Stimulated activated CD8-positive, alpha-beta memory T cell treated with anti-CD3 and anti-CD28 coated beads, Interleukin-7, amount 100 ng/mL, for 1 hour (primary cell): ENCODE measurements at regions not wholly inside any gene's neighbourhood (a gene's known extent, or its start where the extent isn't known, plus 50 kb on each side); places are given as distances from the start of the nearest gene placed in this dataset.
"Not testable (repeated sequence)": the region's sequence is repeated elsewhere in the genome, so short reads cannot be mapped to it uniquely, and the experiment has no call there.

Experiments
- DNase-seq, 2 donors: peaks; one replicate each; pipeline ENCODE4 v3.0.0-alpha.2; 2020; ENCODE audit warnings: low read depth in 2 of 2

DNA sequence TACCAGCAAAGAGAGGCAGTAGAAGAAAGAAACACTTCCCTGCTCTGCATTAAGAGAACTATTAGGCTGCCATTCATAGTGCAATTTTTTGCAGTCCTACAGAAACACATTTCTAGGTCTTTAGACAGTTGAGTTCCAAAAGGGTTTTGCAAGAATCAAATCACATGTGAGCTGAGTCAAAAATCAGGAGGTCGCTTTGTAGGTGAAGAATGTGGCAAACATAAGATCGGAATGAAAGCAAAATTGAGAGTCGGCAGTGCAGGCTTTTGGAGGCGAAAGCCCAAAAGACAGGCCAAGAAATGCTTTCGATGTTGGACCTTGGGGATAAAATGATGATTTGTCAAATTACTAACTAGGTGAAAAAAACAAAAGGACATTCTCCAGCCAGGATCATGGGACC lies 213.5 kb upstream of the NRIP1 start:
- DNase-seq: no peak

DNA sequence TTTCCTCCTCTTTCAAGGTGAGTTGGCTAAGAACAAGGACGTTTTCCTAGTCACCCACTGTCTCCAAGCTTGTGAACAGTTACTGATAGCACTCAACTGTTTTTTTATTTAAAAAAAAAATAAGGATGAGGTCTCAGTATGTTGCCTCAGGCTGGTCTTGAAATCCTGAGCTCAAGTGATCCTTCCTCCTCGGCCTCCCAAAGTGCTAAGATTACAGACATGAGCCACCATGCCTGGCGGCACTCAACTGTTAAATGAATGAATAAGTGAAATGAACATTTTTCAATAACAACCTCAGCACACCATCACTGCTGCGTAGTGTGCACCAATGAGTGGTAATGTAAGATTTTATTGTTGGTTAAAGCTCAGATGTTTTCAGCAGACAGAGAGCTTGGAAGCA lies 214.1 kb upstream of the NRIP1 start:
- no peak for DNase-seq

DNA sequence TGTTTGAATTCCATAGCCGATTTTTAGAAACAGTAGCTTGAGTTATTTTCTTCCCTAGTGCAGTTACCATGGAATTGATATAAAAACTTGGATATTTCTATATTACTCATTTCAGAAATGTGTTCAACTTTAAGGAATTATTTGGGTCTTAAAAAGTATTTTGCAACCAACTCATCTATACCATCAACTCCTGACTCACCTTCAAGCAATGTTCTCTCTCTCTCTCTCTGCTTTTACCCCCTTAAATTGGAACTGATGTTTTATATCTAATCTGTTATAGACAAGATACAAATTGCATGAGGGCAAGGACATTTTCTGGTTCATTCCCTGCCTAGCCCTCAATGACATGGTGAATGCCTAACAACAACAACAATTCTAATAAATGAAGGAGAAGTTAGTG lies 214.7 kb upstream of the NRIP1 start:
- no peak for DNase-seq

- no peak for DNase-seq
Observed at GRCh38 chr21:15281714-15282113, 216.9 kb upstream of the NRIP1 start.

DNA sequence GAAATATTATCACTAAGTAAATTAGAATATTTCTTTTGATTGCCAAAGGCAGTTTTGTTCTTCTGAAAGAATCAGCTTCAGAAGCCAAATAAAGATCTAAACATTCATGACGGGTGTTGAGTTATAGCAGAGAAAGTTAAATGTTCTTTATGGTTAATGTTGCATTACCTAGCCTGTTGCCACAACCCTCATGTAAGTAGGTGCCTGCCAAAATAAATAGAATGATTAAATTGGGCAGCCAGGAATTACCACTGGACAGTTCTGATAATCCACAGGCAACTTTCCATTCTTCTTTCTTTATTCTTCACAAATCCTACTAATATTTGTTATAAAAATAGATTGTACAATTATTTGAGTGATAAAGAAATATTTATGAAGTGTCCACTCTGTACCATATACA lies 217.9 kb upstream of the NRIP1 start:
- no peak for DNase-seq

GRCh38 chr21:15283138-15283537 lies 218.3 kb upstream of the NRIP1 start:
- DNase-seq: no peak

DNA sequence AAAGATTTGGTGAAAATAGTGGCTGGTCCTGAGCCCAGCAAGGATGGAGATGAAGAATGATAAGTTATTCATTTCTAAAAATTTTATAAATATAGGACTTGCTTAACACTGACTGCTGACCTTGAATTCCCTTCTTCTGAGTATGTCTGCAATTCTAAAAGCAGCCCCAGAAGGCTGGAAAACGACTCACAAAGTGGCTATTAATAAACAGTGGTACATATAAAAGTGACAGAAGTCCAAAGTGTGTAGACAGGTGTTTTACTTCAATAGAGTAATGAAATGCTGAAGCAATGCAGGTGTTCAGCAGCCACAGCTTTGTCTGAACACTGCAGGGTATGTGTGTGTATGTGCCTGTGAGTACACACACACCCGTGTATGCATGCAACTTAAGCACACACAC lies 219.0 kb upstream of the NRIP1 start:
- DNase-seq: no peak

DNA sequence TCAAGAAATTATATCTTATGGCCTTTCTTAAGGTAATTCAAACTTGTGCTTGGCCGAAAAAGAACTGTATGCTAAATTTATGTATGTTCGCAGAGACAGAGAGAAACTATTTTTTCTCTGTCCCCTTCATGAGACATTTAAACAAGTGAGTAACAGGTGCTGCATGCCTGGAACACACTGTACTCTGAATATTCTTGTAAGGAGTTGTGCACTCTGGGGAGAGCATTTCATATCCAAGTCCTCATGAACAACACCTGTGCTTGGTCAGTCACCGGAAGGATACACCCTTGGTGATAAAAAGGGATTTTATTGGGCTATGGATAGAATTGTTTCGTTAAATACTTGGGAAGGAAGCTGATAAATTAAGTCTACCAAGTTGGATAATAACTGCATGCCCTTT lies 220.8 kb upstream of the NRIP1 start:
- DNase-seq: no peak

GRCh38 chr21:15289246-15289645 lies 224.4 kb upstream of the NRIP1 start:
- DNase-seq: no peak

DNA sequence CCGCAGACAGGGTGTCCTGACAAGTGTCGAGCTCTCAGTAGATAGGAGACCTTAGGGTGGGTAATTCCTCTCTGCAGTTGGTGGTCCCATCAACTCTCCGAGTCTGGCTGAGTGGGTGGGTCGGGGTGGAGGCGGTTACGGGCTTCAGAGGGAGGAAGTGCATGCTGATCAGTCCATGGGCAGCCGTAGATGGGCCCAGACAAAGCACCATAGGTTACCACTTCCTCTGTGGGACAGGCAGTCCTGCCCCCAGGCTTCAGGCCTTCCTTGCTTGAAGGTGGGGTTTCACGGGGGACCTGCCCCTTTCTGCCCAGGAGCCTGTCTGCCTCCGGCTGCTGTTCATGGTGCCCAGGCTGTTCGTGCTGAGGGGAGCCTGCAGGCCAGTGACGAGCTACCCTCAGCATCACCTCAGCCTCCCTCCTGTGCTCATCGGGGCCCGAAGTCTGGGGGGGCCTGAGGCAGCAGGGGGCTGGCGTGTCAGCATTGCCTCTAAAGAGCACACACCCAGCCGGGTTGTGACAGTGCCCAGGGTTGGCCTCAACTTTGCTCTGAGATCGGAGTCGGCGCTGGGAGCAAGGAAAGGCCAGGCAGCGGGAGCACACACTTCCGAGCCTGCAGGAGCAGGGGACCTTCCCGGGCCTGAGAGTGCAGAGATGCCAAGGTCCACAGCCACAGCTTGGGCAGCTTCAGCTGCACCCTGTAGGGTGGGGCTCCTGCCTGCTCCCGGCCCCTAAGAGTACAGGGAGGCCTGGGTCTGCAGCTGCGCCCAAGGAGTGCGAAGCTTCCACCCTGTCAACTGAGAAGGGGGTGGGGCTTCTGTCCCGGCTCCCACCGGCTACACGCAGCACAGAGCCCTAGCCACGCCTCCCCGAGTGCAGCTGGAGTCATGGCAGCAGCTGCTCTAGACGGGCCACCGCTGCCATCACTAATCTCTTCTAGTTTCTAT lies 225.4 kb upstream of the NRIP1 start:
- DNase-seq: no peak

GRCh38 chr21:15291621-15292266 lies 226.9 kb upstream of the NRIP1 start:
- DNase-seq: no peak

- DNase-seq: no peak
Observed at GRCh38 chr21:15293240-15293639, 228.4 kb upstream of the NRIP1 start.

- no peak for DNase-seq
Observed at GRCh38 chr21:15295875-15296274, 231.1 kb upstream of the NRIP1 start.

- no peak for DNase-seq
Observed at GRCh38 chr21:15297824-15298223, 233.0 kb upstream of the NRIP1 start.

DNA sequence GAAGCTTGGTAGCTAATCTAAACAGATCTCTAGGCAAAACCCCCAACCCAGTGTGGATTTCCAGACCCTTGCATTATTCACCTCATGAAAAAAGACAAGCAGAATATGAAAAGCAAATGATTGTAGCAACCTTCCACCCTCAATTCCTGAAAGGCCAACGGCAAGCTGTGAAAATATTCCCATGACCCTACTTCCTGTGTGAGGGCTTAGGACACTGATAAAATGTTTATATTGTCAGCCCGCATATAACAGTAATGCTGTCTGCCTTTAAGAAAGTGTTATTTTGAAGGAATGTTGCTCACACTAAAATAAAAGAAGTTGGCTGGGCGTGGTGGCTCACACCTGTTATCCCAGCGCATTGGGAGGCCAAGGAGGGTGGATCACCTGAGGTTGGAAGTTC lies 233.5 kb upstream of the NRIP1 start:
- no peak for DNase-seq

- DNase-seq: not testable (repeated sequence)
Observed at GRCh38 chr21:15298755-15299154, 234.0 kb upstream of the NRIP1 start.

- DNase-seq: no peak
Observed at GRCh38 chr21:15300131-15300530, 235.3 kb upstream of the NRIP1 start.

GRCh38 chr21:15301014-15301413 lies 236.2 kb upstream of the NRIP1 start:
- no peak for DNase-seq

GRCh38 chr21:15301736-15302135 lies 236.9 kb upstream of the NRIP1 start:
- DNase-seq: no peak

DNA sequence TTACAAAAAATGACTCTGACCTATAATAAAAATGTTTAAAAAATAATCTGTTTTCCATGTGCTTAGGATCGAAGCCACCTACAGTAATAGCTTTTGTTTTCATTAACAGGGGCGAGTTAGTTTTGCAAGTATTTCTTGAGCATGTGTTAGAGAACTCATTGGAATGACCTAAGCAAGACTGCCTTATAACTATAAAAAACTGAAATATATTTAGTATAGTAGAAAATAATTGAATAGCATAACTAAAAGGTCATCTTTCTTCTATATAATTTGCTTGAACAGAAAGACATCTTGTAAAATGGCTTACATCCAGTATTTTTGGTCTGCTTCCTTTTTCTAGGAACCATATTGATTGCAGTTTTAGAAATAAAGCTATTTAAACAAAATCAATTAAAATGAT lies 241.5 kb upstream of the NRIP1 start:
- DNase-seq: no peak

DNA sequence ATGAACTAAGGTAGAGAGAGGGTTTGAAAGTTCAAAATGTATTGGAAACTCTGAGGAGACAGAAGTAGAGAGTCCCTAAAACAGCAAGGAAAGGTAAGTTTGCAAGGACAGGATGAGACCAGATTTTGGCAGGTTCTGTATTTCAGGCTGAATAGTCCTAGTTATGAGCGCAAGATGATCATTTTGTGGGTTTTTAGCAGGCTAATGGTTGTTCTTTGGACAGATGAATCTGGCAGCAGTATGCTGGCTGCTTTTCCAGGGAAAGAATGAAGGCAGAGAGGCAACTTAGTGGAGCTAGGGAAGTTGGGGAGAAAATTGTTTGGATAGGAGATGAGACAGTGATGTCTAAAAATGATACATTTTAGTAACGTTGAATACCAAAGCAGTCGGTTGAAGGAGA lies 243.5 kb upstream of the NRIP1 start:
- no peak for DNase-seq

- DNase-seq: no peak
Observed at GRCh38 chr21:15309022-15309590, 244.3 kb upstream of the NRIP1 start.

DNA sequence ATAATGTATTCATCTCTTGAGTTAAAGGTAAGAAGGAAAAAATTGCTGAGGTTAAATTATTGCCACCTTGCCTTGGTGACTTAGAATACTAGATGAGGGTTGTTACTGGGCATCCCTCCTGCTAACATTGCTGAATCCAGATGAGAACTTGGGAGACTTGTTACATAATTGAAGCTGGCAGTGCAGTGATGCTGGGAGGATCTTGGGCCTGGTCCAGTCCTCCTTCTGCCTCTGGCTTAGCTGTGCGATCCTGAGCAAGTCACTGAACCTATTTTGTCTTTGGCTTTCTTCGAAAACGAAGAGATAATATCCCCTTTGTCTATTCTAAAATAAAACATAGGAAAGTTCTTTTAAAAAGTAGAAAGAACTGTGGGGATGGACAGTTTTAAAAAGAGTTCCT lies 244.9 kb upstream of the NRIP1 start:
- no peak for DNase-seq
